Suprapubic skin (tissue), 4 donors: ENCODE measurements at regions not wholly inside any gene's neighbourhood (a gene's known extent, or its start where the extent isn't known, plus 50 kb on each side); places are given as distances from the start of the nearest gene placed in this dataset.

Source experiments
- DNase-seq, 2 donors: peaks; one replicate each; pipeline ENCODE4 v3.0.0-alpha.2; 2019; ENCODE audit warnings: low spot score in 2 of 2
- H3K27ac ChIP-seq: fragments of 200-600 bp; sonication (generic); one replicate; pipeline ENCODE4 v1.5.1; 2019
- H3K27me3 ChIP-seq: fragments of 200-600 bp; sonication (generic); one replicate; pipeline ENCODE4 v1.5.1; 2019
- H3K36me3 ChIP-seq: fragments of 200-600 bp; sonication (generic); one replicate; pipeline ENCODE4 v1.5.1; 2019
- H3K4me1 ChIP-seq: fragments of 200-600 bp; sonication (generic); one replicate; pipeline ENCODE4 v1.5.1; 2019
- H3K4me3 ChIP-seq: fragments of 200-600 bp; sonication (generic); one replicate; pipeline ENCODE4 v1.5.1; 2019; ENCODE audit warnings: mild to moderate bottlenecking
- H3K9me3 ChIP-seq: fragments of 200-600 bp; sonication (generic); one replicate; pipeline ENCODE4 v1.5.1; 2019
- EP300 ChIP-seq: sonication (generic); formaldehyde crosslinking; IDR thresholded peaks from one replicate; pipeline ENCODE4 v1.6.1; 2017; ENCODE audit warnings: antibody characterized with exemption
- POLR2A ChIP-seq, 2 donors: fragments of 450-650 bp; IDR thresholded peaks; one replicate each; pipeline ENCODE4 v1.6.1; 2017; ENCODE audit warnings: antibody characterized with exemption in 2 of 2, mild to moderate bottlenecking in 2 of 2, moderate library complexity in 2 of 2
- POLR2AphosphoS5 ChIP-seq, 3 donors: sonication (generic); formaldehyde crosslinking; IDR thresholded peaks; one replicate each; pipeline ENCODE4 v1.6.1; 2017; ENCODE audit warnings: antibody characterized with exemption in 3 of 3
- WGBS: methylation state at CpG from one replicate; pipeline ENCODE4 v1.1.5; 2018; 5-methylcytosine and 5-hydroxymethylcytosine counted together
- TF ChIP-seq, protein P1 (sequence below), 2 donors: fragments of 200-600 bp in 1 of 2; fragments of 450-650 bp in 1 of 2; sonication (generic) in 1 of 2; IDR thresholded peaks; one replicate each; pipeline ENCODE4 v1.5.1; 2016 to 2019; ENCODE audit warnings: antibody characterized with exemption in 2 of 2, mild to moderate bottlenecking in 1 of 2, moderate library complexity in 1 of 2

GRCh38 chr12:58163021-58163420, 221.7 kb downstream of the ATP23 start:
- no peak overlapping the region for H3K27ac ChIP-seq
- H3K27me3 ChIP-seq: no peaks in the 10 kb centered on the region
- 84% methylated on average over 4 of the region's 4 CpGs for WGBS
- H3K4me3 ChIP-seq: no peak overlapping the region
- TF ChIP-seq, protein P1, sequence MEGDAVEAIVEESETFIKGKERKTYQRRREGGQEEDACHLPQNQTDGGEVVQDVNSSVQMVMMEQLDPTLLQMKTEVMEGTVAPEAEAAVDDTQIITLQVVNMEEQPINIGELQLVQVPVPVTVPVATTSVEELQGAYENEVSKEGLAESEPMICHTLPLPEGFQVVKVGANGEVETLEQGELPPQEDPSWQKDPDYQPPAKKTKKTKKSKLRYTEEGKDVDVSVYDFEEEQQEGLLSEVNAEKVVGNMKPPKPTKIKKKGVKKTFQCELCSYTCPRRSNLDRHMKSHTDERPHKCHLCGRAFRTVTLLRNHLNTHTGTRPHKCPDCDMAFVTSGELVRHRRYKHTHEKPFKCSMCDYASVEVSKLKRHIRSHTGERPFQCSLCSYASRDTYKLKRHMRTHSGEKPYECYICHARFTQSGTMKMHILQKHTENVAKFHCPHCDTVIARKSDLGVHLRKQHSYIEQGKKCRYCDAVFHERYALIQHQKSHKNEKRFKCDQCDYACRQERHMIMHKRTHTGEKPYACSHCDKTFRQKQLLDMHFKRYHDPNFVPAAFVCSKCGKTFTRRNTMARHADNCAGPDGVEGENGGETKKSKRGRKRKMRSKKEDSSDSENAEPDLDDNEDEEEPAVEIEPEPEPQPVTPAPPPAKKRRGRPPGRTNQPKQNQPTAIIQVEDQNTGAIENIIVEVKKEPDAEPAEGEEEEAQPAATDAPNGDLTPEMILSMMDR (IDR thresholded peaks at IDR 0.05): no peak
- TF ChIP-seq POLR2A (IDR thresholded peaks at IDR 0.05) (no peak), EP300 (no peak), POLR2AphosphoS5 (IDR thresholded peaks at IDR 0.05) (no peak)
- no peaks in the 10 kb centered on the region for H3K9me3 ChIP-seq
- no peak for DNase-seq
- no peaks in the 10 kb centered on the region for H3K4me1 ChIP-seq
- H3K36me3 ChIP-seq: no peaks in the 10 kb centered on the region

- TF ChIP-seq POLR2AphosphoS5 (IDR thresholded peaks at IDR 0.05) (no peak), EP300 (no peak), POLR2A (IDR thresholded peaks at IDR 0.05) (no peak)
- TF ChIP-seq, protein P1 (IDR thresholded peaks at IDR 0.05): no peak
- Histone ChIP-seq H3K4me3 (no peak overlapping the region), H3K27me3 (no peaks in the 10 kb centered on the region), H3K9me3 (no peaks in the 10 kb centered on the region), H3K36me3 (no peaks in the 10 kb centered on the region), H3K27ac (no peak overlapping the region), H3K4me1 (no peaks in the 10 kb centered on the region)
- DNase-seq: no peak
- 68% methylated on average over 5 of the region's 5 CpGs for whole genome bisulfite sequencing
Observed at GRCh38 chr12:58166643-58167042, 225.3 kb downstream of the ATP23 start.

DNA sequence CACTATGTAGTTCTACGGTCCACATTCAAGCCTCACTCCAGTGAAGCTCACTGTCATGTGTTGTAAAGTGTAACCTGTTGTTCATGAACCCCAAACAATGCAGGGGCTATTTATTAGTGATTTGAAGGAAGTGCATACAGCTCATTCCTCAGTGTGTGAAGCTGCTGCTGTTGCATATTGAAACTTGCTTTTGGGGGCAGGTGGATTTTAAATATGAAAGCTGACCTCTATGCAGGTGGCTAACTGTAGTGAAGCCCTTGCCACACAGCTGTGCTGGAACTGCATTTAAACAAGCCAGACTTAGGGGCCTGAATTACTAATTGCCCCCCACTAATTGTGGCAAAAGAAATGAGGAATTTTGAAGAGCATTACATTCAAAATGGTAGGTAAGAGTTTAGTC, 226.3 kb downstream of the ATP23 start:
- DNase-seq: no peak
- H3K9me3 ChIP-seq: no peaks in the 10 kb centered on the region
- H3K4me3 ChIP-seq: no peak overlapping the region
- TF ChIP-seq, protein P1 (IDR thresholded peaks at IDR 0.05): no peak
- TF ChIP-seq POLR2A (IDR thresholded peaks at IDR 0.05): no peak
- TF ChIP-seq POLR2AphosphoS5 (IDR thresholded peaks at IDR 0.05): no peak
- no peak for TF ChIP-seq EP300
- H3K4me1 ChIP-seq: no peaks in the 10 kb centered on the region
- H3K27ac ChIP-seq: no peak overlapping the region
- H3K36me3 ChIP-seq: no peaks in the 10 kb centered on the region
- no peaks in the 10 kb centered on the region for H3K27me3 ChIP-seq
- 0% methylated on average over 1 of the region's 1 CpG for WGBS

DNA sequence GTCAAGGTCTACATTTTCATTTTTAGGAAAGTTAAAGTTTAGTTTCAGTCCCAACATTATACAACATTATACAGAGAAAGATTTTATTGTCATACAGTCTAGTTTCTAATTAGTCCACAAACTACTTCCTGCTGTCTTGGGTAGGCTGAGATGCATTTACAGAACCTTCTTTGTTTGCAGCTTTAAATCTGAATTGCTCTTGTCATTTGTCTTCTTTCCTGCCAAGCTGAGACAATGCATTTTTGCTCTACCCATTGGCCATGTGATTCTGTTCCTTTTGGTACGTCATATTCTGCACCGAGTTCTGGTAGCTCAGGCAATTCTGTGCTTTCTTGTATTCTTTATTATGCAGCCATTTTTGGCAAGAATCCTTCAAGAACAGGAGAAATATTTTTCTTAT, 228.5 kb downstream of the ATP23 start:
- no peak for DNase-seq
- Histone ChIP-seq H3K27me3 (no peaks in the 10 kb centered on the region), H3K36me3 (no peaks in the 10 kb centered on the region), H3K9me3 (no peaks in the 10 kb centered on the region), H3K4me1 (no peaks in the 10 kb centered on the region), H3K4me3 (no peak overlapping the region), H3K27ac (no peak overlapping the region)
- 48% methylated on average over 2 of the region's 2 CpGs for WGBS
- TF ChIP-seq EP300 (no peak), POLR2A (IDR thresholded peaks at IDR 0.05) (no peak), POLR2AphosphoS5 (IDR thresholded peaks at IDR 0.05) (no peak)
- TF ChIP-seq, protein P1 (IDR thresholded peaks at IDR 0.05): no peak

- H3K9me3 ChIP-seq: no peaks in the 10 kb centered on the region
- H3K36me3 ChIP-seq: no peaks in the 10 kb centered on the region
- no peak for TF ChIP-seq EP300
- TF ChIP-seq, protein P1 (IDR thresholded peaks at IDR 0.05): no peak
- no peak for TF ChIP-seq POLR2A (IDR thresholded peaks at IDR 0.05)
- no peak for TF ChIP-seq POLR2AphosphoS5 (IDR thresholded peaks at IDR 0.05)
- no peaks in the 10 kb centered on the region for H3K27me3 ChIP-seq
- no peak for DNase-seq
- no peak overlapping the region for H3K27ac ChIP-seq
- no peaks in the 10 kb centered on the region for H3K4me1 ChIP-seq
- H3K4me3 ChIP-seq: no peak overlapping the region
- WGBS: 37% methylated on average over 2 of the region's 2 CpGs
Observed at GRCh38 chr12:58171914-58172313, 230.5 kb downstream of the ATP23 start.
